D341Med (cell line): ENCODE measurements at regions not wholly inside any gene's neighbourhood (a gene's known extent, or its start where the extent isn't known, plus 50 kb on each side); places are given as distances from the start of the nearest gene placed in this dataset.
A peak's percentile ranks its signal among the peaks of the same experiment; 100 is the strongest.
"Not testable (repeated sequence)": the region's sequence is repeated elsewhere in the genome, so short reads cannot be mapped to it uniquely, and the experiment has no call there.

ENCODE experiments used
- DNase-seq: peaks from one replicate; pipeline ENCODE4 v3.0.0; 2012; ENCODE audit warnings: low spot score

GRCh38 chr3:118077332-118077731 is 957.3 kb downstream of the IGSF11 start:
- DNase-seq, result no peak

- no peak for DNase-seq
Observed at GRCh38 chr3:118080889-118081288, 953.8 kb downstream of the IGSF11 start.

GRCh38 chr3:118088696-118089095 is 946.0 kb downstream of the IGSF11 start:
- DNase-seq, result no peak

- DNase-seq, result no peak
Observed at GRCh38 chr3:118089563-118089962, 945.1 kb downstream of the IGSF11 start.

GRCh38 chr3:118097226-118097625 is 937.4 kb downstream of the IGSF11 start:
- DNase-seq, result no peak

GRCh38 chr3:118097660-118098059 is 937.0 kb downstream of the IGSF11 start:
- DNase-seq, result no peak

- DNase-seq, result no peak
Observed at GRCh38 chr3:118098827-118099226, 935.8 kb downstream of the IGSF11 start.

GRCh38 chr3:118101891-118102290 is 932.8 kb downstream of the IGSF11 start:
- DNase-seq, result no peak

GRCh38 chr3:118102737-118103136 is 931.9 kb downstream of the IGSF11 start:
- DNase-seq, result no peak

GRCh38 chr3:118108201-118108600 is 926.4 kb downstream of the IGSF11 start:
- DNase-seq, result no peak

GRCh38 chr3:118108769-118109168 is 925.9 kb downstream of the IGSF11 start:
- no peak for DNase-seq

GRCh38 chr3:118110211-118110610 is 924.4 kb downstream of the IGSF11 start:
- DNase-seq, result no peak

- no peak for DNase-seq
Observed at GRCh38 chr3:118116991-118117390, 917.7 kb downstream of the IGSF11 start.

GRCh38 chr3:118126751-118127150 is 907.9 kb downstream of the IGSF11 start:
- DNase-seq, result no peak

- DNase-seq, result no peak
Observed at GRCh38 chr3:118127992-118128391, 906.7 kb downstream of the IGSF11 start.

GRCh38 chr3:118128886-118129285 is 905.8 kb downstream of the IGSF11 start:
- DNase-seq, result no peak

- DNase-seq, result no peak
Observed at GRCh38 chr3:118137778-118138177, 896.9 kb downstream of the IGSF11 start.

GRCh38 chr3:118144919-118145318 is 889.7 kb downstream of the IGSF11 start:
- DNase-seq, result peak; percentile 30

GRCh38 chr3:118146658-118147375 is 887.8 kb downstream of the IGSF11 start:
- DNase-seq, result peak; percentile 68

- no peak for DNase-seq
Observed at GRCh38 chr3:118151164-118151563, 883.5 kb downstream of the IGSF11 start.

- DNase-seq, result not testable (repeated sequence)
Observed at GRCh38 chr3:118162627-118163588, 871.7 kb downstream of the IGSF11 start.

GRCh38 chr3:118165413-118165812 is 869.2 kb downstream of the IGSF11 start:
- no peak for DNase-seq

GRCh38 chr3:118167571-118167970 is 867.1 kb downstream of the IGSF11 start:
- no peak for DNase-seq
